AG09319 (cell line): ENCODE measurements at regions not wholly inside any gene's neighbourhood (a gene's known extent, or its start where the extent isn't known, plus 50 kb on each side); places are given as distances from the start of the nearest gene placed in this dataset.

ENCODE experiments used
- DNase-seq: peaks from one replicate; pipeline ENCODE4 v3.0.0-alpha.2; 2010; ENCODE audit warnings: low read depth; ENCODE audit errors: extremely low read depth
- TF ChIP-seq, protein P1 (sequence below): IDR thresholded peaks from 2 replicates; pipeline ENCODE4 v1.5.1; 2011; ENCODE audit warnings: low read depth, mild to moderate bottlenecking, inconsistent platforms, low read length, moderate library complexity

DNA sequence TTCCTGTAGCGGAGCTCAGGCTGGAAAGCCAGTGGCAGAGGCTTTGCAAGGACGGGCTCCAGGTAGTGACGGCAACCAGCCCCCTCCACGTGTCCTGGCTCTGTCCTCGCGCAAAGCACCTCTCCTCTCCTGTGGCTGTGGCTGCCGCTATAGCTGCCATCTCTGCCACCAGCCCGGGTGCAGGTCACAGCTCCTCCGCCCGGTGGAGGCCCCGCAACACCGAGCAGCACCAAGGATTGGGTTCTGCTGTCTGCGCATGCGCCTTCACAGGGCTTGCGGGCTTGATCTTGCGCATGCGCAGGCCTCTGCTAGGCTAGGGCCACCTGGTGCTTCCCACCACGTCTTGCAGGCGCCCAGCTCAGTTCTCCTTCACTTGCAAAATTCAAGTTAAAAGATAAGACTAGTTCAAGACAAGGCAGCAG lies 625.4 kb downstream of the QKI start:
- DNase-seq = no peak
- TF ChIP-seq, protein P1, sequence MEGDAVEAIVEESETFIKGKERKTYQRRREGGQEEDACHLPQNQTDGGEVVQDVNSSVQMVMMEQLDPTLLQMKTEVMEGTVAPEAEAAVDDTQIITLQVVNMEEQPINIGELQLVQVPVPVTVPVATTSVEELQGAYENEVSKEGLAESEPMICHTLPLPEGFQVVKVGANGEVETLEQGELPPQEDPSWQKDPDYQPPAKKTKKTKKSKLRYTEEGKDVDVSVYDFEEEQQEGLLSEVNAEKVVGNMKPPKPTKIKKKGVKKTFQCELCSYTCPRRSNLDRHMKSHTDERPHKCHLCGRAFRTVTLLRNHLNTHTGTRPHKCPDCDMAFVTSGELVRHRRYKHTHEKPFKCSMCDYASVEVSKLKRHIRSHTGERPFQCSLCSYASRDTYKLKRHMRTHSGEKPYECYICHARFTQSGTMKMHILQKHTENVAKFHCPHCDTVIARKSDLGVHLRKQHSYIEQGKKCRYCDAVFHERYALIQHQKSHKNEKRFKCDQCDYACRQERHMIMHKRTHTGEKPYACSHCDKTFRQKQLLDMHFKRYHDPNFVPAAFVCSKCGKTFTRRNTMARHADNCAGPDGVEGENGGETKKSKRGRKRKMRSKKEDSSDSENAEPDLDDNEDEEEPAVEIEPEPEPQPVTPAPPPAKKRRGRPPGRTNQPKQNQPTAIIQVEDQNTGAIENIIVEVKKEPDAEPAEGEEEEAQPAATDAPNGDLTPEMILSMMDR = no peak

DNA sequence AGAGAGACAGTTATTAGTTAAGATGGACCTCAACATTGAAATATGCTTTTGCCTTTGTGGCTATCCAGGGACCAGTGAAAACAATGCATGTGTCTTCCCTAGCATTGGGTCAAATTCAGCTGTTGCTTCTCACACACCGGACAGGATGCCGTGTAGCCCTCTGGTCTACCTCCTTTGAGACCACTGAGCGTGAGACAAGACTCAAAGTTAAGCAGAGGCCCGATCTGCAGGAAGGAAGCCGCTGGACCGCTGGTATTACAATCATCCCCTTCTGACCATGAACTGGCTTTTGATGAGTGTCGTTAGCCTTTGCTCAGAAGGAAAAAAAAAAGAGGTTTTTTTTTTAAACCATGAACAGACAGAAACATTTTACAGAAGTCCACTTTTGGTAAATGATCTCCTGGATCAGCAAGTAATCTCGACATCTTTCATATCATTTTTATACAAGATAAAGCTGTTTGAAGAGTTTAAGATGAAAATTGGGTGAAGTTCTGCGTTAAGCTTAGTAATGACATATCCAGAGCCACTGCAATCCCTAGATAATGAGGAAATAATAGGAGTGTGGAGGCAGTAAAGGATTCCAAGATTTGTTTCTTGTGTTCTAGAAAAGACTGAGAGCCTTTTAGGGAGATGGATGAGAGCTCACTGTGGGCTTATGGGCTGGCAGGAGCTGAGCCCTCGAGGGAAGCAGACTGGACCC lies 622.8 kb downstream of the QKI start:
- TF ChIP-seq, protein P1 = no peak
- no peak for DNase-seq

DNA sequence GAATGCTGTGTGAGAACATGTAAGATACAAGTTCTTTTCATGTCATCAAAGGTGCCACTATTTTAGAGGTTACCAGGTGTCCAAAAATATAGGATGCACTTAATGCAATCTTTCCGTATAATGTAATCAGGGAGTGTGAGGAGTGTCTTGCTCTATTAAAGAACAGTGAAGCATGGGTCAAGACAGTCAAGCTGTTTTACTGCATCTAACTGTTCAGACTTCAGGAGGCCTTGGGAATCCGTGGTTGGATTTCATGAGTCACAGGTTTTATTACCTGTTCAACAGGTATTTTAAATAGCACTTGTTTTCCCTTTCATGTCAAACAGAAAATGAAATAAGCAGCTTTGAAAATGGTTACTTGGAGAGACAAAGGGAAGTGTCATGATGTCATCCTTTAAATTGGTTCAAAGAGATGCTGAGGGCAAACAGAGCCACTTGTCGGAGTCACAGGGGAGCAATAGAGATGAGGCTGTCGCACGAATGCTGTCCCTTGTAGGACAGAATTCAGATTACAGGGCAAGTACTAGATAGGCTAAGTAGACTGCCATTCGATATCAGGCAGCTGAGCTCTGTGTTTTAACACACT lies 621.5 kb downstream of the QKI start:
- DNase-seq = no peak
- TF ChIP-seq, protein P1 = no peak

DNA sequence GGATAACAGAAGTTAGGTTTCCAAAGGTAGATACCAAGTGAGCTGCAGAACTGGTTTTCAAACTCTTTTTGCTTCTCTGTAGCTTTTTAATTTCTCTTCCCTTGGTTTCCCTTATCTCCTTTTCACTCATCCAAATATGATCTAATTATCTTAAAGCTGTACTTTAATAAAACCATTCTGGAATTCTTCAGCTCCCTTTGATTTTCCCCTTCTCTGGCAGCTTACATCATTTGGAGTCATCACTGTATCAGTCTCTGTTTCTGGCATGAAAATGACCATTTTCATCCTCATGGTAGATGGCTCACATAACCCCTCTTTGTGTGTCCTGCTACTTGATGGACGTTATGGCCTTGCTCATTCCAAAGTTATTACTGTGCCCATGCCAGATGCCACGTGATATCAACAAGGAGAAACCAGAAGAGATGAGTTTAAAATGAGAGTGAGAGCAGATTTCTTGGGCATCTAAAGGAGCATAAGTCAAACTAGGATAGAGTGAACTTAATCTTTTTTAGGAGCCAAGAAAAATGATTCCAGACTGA lies 620.2 kb downstream of the QKI start:
- TF ChIP-seq, protein P1 = no peak
- DNase-seq = no peak

DNA sequence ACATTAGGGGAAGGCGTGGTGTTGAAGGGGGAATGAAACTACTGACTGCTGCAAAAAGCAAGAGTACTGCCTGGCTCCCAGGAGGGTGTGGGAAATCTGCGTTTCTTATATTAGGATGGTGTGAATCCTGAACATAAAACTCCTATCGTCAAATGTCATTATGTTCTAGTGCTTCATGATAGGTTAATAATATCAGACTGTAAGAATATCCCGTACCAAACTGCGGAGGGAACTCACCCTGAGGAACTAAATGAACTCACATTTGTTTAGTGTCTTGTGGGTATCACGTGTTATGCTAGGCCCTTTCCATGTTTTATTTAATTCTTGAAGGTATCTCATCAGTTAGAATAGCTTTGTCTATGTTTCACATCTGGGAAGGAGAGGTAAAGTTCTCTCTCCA lies 610.7 kb downstream of the QKI start:
- DNase-seq = no peak
- TF ChIP-seq, protein P1 = no peak

DNA sequence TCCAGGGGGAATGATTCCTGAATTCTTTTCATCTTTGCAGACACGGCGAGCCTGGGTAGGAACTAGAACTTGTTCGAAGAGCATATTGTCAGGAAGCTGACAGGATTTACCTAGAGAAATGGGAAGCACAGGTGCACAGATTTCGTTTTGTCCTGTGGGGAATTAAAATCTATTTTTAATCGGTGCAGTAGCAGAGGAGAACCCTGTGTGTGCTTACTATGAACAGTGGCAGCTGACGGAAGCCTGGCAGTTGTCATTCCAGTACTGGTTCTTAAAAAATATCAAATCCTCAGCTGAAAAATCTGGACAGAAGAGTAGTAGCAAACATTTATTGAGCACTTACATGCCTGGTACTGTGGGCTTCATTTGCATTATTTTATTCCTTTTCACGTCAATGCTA lies 609.0 kb downstream of the QKI start:
- DNase-seq = no peak
- TF ChIP-seq, protein P1 = no peak

DNA sequence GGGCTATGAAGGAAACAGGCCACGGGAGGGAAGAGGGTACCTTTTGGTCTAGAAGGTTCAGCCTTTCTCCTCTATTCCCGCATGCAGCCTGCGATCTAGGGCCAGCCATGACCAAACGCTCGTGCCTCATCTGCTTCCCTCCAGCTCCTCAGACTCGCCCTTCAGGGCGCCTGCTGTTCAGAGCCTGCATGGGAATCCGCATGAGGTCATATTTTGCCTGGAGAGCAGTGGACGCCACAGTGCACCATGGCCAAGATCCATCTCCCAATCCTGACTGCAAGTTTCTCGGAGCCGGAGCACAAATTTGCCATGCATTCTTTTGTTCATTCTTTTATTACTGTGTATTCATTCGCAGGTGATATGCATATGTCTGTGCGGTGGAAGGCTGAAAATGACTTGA lies 608.1 kb downstream of the QKI start:
- TF ChIP-seq, protein P1 = no peak
- no peak for DNase-seq
